Hepatocyte (in vitro differentiated cells): ENCODE measurements at regions not wholly inside any gene's neighbourhood (a gene's known extent, or its start where the extent isn't known, plus 50 kb on each side); places are given as distances from the start of the nearest gene placed in this dataset.
A peak's percentile ranks its signal among the peaks of the same experiment; 100 is the strongest.

ENCODE experiments used
- DNase-seq: peaks from one replicate; pipeline ENCODE4 v3.0.0-alpha.2; 2016; ENCODE audit warnings: low spot score
- H2AFZ ChIP-seq: fragments of 200-600 bp; sonication (generic); 2 replicates; pipeline ENCODE4 v1.6.0; 2016; ENCODE audit warnings: antibody characterized with exemption, mild to moderate bottlenecking
- H3K27ac ChIP-seq: fragments of 200-600 bp; sonication (generic); 2 replicates; pipeline ENCODE4 v1.5.1; 2016; ENCODE audit warnings: mild to moderate bottlenecking
- H3K27me3 ChIP-seq: fragments of 200-600 bp; sonication (generic); 2 replicates; pipeline ENCODE4 v1.6.1; 2016
- H3K36me3 ChIP-seq: fragments of 200-600 bp; sonication (generic); replicated peaks from 2 replicates; pipeline ENCODE4 v1.5.1; 2016; ENCODE audit warnings: low read depth; ENCODE audit not compliant: insufficient read depth
- H3K4me1 ChIP-seq: fragments of 200-600 bp; sonication (generic); 2 replicates; pipeline ENCODE4 v1.5.1; 2016; ENCODE audit warnings: mild to moderate bottlenecking, moderate library complexity; ENCODE audit not compliant: insufficient read depth
- H3K4me2 ChIP-seq: fragments of 200-600 bp; sonication (generic); 2 replicates; pipeline ENCODE4 v1.6.0; 2016
- H3K4me3 ChIP-seq: fragments of 200-600 bp; sonication (generic); 2 replicates; pipeline ENCODE4 v1.5.1; 2016; ENCODE audit warnings: mild to moderate bottlenecking
- H3K79me2 ChIP-seq: fragments of 200-600 bp; sonication (generic); 2 replicates; pipeline ENCODE4 v1.6.0; 2017; ENCODE audit warnings: mild to moderate bottlenecking
- H3K9me2 ChIP-seq: fragments of 200-600 bp; sonication (generic); replicated peaks from 2 replicates; pipeline ENCODE4 v1.6.0; 2017; ENCODE audit warnings: mild to moderate bottlenecking; ENCODE audit not compliant: insufficient read depth
- H3K9me3 ChIP-seq: fragments of 200-600 bp; sonication (generic); 2 replicates; pipeline ENCODE4 v1.5.1; 2016; ENCODE audit warnings: low read depth, mild to moderate bottlenecking
- H4K20me1 ChIP-seq: fragments of 200-600 bp; sonication (generic); 2 replicates; pipeline ENCODE4 v1.6.0; 2016; ENCODE audit warnings: mild to moderate bottlenecking; ENCODE audit not compliant: insufficient read depth, poor library complexity, severe bottlenecking
- EZH2 ChIP-seq: fragments of 200-600 bp; sonication (generic); IDR thresholded peaks from 2 replicates; pipeline ENCODE4 v1.6.1; 2016; ENCODE audit warnings: antibody characterized with exemption, mild to moderate bottlenecking, borderline replicate concordance
- EZH2phosphoT487 ChIP-seq: fragments of 200-600 bp; sonication (generic); IDR thresholded peaks from one replicate; pipeline ENCODE4 v1.6.1; 2018; ENCODE audit warnings: antibody characterized with exemption, mild to moderate bottlenecking, low read depth, moderate library complexity; ENCODE audit not compliant: unreplicated experiment, severe bottlenecking
- WGBS: methylation state at CpG from one replicate; pipeline ENCODE4 v1.1.6; 2016; ENCODE audit warnings: low lambda C conversion rate; ENCODE audit errors: missing lambda C conversion rate; 5-methylcytosine and 5-hydroxymethylcytosine counted together
- TF ChIP-seq, protein P1 (sequence below): fragments of 200-600 bp; sonication (generic); IDR thresholded peaks from 2 replicates; pipeline ENCODE4 v1.5.1; 2016; ENCODE audit warnings: antibody characterized with exemption, mild to moderate bottlenecking; ENCODE audit not compliant: poor library complexity

DNA sequence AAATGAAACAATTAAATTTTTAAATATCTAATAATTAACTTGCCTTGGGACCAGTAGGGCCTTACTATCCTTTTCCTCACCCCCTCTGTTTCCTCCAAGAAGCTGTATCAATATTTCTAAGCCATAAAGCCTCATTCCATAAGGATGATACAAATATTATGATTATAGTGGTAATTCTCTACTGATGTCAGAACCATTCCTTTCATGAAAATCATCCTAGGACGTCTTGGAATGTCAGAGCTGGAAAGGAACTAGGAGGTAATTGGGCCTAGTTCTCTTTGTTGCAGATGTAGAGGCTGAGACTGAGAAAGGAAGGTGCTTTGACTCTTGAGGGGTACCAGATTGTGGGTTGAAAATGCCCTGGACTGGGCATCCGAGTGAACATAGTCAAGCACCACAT lies 766.7 kb upstream of the GHITM start:
- Histone ChIP-seq H3K4me2 (no peak overlapping the region), H3K36me3 (no peaks in the 10 kb centered on the region)

DNA sequence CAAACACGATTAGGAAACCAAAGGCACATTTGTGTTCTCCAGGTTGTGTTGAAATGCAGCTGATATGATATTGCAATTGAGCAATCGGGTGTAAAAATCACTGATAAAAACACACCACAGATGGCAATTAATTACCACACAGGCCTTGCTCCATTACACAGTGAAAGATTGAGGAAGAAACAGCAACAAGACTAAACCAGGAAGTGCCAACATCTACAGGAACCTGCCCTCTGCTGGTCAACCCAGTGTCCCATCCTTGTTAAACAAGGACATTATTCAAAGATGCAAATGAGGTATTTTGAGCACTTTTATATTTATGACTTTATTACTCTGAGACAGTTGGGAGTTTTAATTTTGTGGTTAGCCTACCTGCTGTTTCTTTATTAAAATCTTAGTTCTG lies 765.6 kb upstream of the GHITM start:
- peak; percentile 26 for DNase-seq
- Histone ChIP-seq H3K36me3 (no peaks in the 10 kb centered on the region), H4K20me1 (no peaks in the 10 kb centered on the region), H3K4me1 (no peaks in the 10 kb centered on the region), H2AFZ (no peak overlapping the region), H3K27me3 (no peaks in the 10 kb centered on the region), H3K79me2 (no peaks in the 10 kb centered on the region), H3K4me2 (no peak overlapping the region), H3K27ac (no peak overlapping the region), H3K9me2 (no peaks in the 10 kb centered on the region), H3K4me3 (no peak overlapping the region), H3K9me3 (no peaks in the 10 kb centered on the region)
- TF ChIP-seq, protein P1, sequence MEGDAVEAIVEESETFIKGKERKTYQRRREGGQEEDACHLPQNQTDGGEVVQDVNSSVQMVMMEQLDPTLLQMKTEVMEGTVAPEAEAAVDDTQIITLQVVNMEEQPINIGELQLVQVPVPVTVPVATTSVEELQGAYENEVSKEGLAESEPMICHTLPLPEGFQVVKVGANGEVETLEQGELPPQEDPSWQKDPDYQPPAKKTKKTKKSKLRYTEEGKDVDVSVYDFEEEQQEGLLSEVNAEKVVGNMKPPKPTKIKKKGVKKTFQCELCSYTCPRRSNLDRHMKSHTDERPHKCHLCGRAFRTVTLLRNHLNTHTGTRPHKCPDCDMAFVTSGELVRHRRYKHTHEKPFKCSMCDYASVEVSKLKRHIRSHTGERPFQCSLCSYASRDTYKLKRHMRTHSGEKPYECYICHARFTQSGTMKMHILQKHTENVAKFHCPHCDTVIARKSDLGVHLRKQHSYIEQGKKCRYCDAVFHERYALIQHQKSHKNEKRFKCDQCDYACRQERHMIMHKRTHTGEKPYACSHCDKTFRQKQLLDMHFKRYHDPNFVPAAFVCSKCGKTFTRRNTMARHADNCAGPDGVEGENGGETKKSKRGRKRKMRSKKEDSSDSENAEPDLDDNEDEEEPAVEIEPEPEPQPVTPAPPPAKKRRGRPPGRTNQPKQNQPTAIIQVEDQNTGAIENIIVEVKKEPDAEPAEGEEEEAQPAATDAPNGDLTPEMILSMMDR = peak; percentile 49
- TF ChIP-seq EZH2 (no peak), EZH2phosphoT487 (no peak)
- WGBS = 95% methylated on average over 2 of the region's 2 CpGs

More for the DNA sequence above, 766.7 kb upstream of the GHITM start:
- no peak for DNase-seq
- H3K4me1 ChIP-seq = no peaks in the 10 kb centered on the region
- H3K4me3 ChIP-seq = no peak overlapping the region
- H3K9me3 ChIP-seq = no peaks in the 10 kb centered on the region
- no peak overlapping the region for H2AFZ ChIP-seq
- no peak for TF ChIP-seq EZH2phosphoT487
- no peak for TF ChIP-seq EZH2
- TF ChIP-seq, protein P1 = no peak
- H4K20me1 ChIP-seq = no peaks in the 10 kb centered on the region
- no peaks in the 10 kb centered on the region for H3K79me2 ChIP-seq
- 80% methylated on average over 2 of the region's 2 CpGs for WGBS
- H3K9me2 ChIP-seq = no peaks in the 10 kb centered on the region
- H3K27me3 ChIP-seq = no peaks in the 10 kb centered on the region
- H3K27ac ChIP-seq = no peak overlapping the region

DNA sequence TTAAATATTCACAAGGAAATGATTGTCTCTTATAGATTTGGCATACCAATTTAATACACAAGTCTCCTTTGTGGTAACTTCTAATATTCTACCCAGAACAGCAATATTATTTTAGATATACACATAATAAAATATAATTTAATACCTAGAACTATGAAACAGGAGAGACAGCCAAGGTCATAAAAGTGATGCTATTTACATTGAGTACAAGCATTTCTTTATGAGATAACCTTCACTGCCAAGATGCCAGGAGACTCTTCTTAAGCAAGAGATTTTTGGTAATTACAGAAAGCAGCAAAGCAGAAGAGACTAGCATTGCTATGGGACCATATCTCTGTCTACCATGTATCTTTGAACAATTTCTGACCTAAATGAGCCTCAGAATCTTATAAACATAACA lies 764.6 kb upstream of the GHITM start:
- H2AFZ ChIP-seq = no peak overlapping the region
- H3K9me2 ChIP-seq = no peaks in the 10 kb centered on the region
- H3K36me3 ChIP-seq = no peaks in the 10 kb centered on the region
- no peak for DNase-seq
- TF ChIP-seq, protein P1 = no peak
- TF ChIP-seq EZH2phosphoT487 = no peak
- TF ChIP-seq EZH2 = no peak
- H3K4me3 ChIP-seq = no peak overlapping the region
- no peaks in the 10 kb centered on the region for H3K27me3 ChIP-seq
- no peaks in the 10 kb centered on the region for H4K20me1 ChIP-seq
- H3K9me3 ChIP-seq = no peaks in the 10 kb centered on the region
- no peaks in the 10 kb centered on the region for H3K4me1 ChIP-seq
- no peak overlapping the region for H3K27ac ChIP-seq
- no peaks in the 10 kb centered on the region for H3K79me2 ChIP-seq
- H3K4me2 ChIP-seq = no peak overlapping the region

DNA sequence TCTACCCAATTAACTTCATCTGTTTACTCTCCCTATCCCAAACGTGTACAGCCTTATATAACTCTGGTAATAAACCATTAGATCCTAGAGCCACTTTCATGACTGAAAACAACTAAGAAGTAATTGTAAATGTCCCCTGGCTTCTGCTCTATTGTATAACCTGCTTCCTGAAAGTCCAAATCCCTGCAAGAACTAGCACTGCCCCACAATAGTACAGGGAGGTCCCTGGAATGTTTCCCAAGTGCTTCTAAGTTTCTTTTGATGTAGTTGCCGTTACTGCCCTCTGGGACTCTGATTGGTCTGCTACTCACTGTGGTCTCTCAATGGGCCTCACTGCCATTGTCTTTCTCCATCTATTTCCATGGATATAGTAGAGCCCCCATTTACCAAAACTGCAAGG lies 764.0 kb upstream of the GHITM start:
- TF ChIP-seq EZH2 = no peak
- TF ChIP-seq, protein P1 = no peak

More for the DNA sequence above, 764.0 kb upstream of the GHITM start:
- WGBS = 73% methylated on average over 2 of the region's 2 CpGs
- no peak overlapping the region for H3K4me3 ChIP-seq
- H4K20me1 ChIP-seq = no peaks in the 10 kb centered on the region
- H2AFZ ChIP-seq = no peak overlapping the region
- no peak for DNase-seq
- H3K4me1 ChIP-seq = no peaks in the 10 kb centered on the region
- H3K27me3 ChIP-seq = no peaks in the 10 kb centered on the region
- H3K4me2 ChIP-seq = no peak overlapping the region
- H3K27ac ChIP-seq = no peak overlapping the region
- H3K9me3 ChIP-seq = no peaks in the 10 kb centered on the region
- no peaks in the 10 kb centered on the region for H3K79me2 ChIP-seq
- H3K9me2 ChIP-seq = no peaks in the 10 kb centered on the region
- no peaks in the 10 kb centered on the region for H3K36me3 ChIP-seq
